Stimulated activated effector memory CD8-positive, alpha-beta T cell treated with anti-CD3 and anti-CD28 coated beads, Interleukin-12 subunit alpha, Interleukin-12 subunit beta, amount 100 ng/mL, for 72 hours (primary cell): ENCODE measurements at regions not wholly inside any gene's neighbourhood (a gene's known extent, or its start where the extent isn't known, plus 50 kb on each side); places are given as distances from the start of the nearest gene placed in this dataset.

ENCODE experiments used
- ATAC-seq: fragments of 150-1000 bp; cut with Tn5 transposase; 2 replicates; pipeline ENCODE4 v1.10.0; 2021
- DNase-seq, 2 donors: peaks; one replicate each; pipeline ENCODE4 v3.0.0; 2021 to 2022; ENCODE audit warnings: low spot score in 2 of 2
- H3K27ac Mint-ChIP-seq: one replicate; pipeline ENCODE4 v1.8.0; 2022; ENCODE audit warnings: mild to moderate bottlenecking, mixed read lengths
- H3K36me3 Mint-ChIP-seq: one replicate; pipeline ENCODE4 v1.8.0; 2022; ENCODE audit warnings: mild to moderate bottlenecking, mixed read lengths
- H3K4me1 Mint-ChIP-seq: one replicate; pipeline ENCODE4 v1.8.0; 2022; ENCODE audit warnings: mixed read lengths
- H3K4me3 Mint-ChIP-seq: one replicate; pipeline ENCODE4 v1.8.0; 2022; ENCODE audit warnings: mild to moderate bottlenecking, mixed read lengths
- H3K9me3 Mint-ChIP-seq: one replicate; pipeline ENCODE4 v1.8.0; 2022; ENCODE audit warnings: mixed read lengths

- H3K9me3 Mint-ChIP-seq, result peaks cover 11% of the 10 kb centered on the region
- no peaks in the 10 kb centered on the region for H3K36me3 Mint-ChIP-seq
- H3K4me3 Mint-ChIP-seq, result no peak overlapping the region
- no peak overlapping the region for H3K27ac Mint-ChIP-seq
- DNase-seq, result no peak
- no peaks in the 10 kb centered on the region for H3K4me1 Mint-ChIP-seq
- ATAC-seq, result no peak
These were observed 420.4 kb downstream of the CETN3 start for GRCh38 chr5:89988998-89989655.

GRCh38 chr5:89988129-89988810 lies 421.3 kb downstream of the CETN3 start:
- H3K27ac Mint-ChIP-seq, result no peak overlapping the region
- no peaks in the 10 kb centered on the region for H3K36me3 Mint-ChIP-seq
- H3K4me3 Mint-ChIP-seq, result no peak overlapping the region
- no peaks in the 10 kb centered on the region for H3K4me1 Mint-ChIP-seq
- DNase-seq (no peak), ATAC-seq (no peak)
- H3K9me3 Mint-ChIP-seq, result peaks cover 11% of the 10 kb centered on the region

DNA sequence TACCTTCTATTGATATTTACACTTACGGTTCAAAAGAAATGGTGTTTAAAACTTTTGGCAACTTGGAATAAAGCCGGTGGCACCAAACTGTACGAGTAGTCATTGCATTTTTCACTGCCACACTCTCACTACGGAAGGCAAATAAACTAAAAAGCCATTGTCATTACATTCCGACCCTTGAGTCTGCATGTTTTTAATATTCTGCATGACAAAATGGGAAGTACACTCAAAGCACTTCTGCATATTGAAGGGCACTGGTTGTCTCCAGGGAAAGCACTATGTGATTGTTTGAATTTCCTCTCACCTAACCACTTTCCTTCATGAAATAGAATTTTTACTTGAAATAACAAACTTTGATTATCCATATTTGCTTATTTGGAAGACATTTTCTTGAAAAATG lies 426.3 kb downstream of the CETN3 start:
- Mint-ChIP-seq H3K27ac (no peak overlapping the region), H3K36me3 (no peaks in the 10 kb centered on the region), H3K9me3 (peaks cover 8% of the 10 kb centered on the region), H3K4me1 (no peaks in the 10 kb centered on the region), H3K4me3 (no peak overlapping the region)
- DNase-seq, result no peak
- ATAC-seq, result no peak

DNA sequence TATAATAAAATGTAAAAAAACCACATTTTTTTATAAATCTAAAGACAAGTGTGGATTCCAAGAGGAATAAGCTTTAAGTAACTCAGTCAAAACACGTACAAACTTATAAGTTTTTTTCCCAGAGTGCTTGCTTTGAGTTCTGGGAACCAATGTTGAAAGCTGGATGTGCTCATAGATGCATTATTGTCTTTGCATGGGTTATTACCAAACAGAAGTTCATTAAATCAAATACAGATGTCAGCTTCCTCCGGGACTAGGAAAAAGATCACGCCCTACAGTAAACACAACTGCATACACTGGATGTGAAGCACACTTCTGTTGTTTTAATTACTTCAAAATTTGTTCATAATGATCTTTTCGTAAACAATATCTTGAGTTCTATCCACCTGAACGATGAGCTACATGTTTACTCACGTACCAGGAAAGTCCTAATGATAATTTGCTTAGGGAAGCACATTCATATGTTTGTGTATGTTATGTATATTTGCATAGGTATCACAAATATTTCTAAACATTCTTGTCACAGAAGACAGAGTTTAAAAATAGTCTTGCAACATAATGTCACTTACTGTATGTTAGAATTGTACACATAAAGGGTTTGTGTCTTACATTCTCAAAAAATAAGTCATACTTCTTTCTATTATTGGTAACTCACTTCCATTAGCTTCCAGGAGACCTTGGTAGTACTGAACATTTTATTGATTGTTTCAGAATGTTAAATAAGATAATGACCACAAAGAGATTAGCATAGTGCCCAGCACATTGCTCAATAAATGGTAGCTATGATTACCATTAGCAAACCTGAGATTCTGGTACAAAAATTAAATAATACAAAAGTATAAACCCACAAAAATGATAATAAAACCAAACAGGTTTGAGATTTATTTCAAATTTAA lies 427.4 kb downstream of the CETN3 start:
- no peak for DNase-seq
- peaks cover 8% of the 10 kb centered on the region for H3K9me3 Mint-ChIP-seq
- H3K27ac Mint-ChIP-seq, result no peak overlapping the region
- H3K36me3 Mint-ChIP-seq, result no peaks in the 10 kb centered on the region
- H3K4me3 Mint-ChIP-seq, result no peak overlapping the region
- ATAC-seq, result no peak
- H3K4me1 Mint-ChIP-seq, result no peaks in the 10 kb centered on the region

DNA sequence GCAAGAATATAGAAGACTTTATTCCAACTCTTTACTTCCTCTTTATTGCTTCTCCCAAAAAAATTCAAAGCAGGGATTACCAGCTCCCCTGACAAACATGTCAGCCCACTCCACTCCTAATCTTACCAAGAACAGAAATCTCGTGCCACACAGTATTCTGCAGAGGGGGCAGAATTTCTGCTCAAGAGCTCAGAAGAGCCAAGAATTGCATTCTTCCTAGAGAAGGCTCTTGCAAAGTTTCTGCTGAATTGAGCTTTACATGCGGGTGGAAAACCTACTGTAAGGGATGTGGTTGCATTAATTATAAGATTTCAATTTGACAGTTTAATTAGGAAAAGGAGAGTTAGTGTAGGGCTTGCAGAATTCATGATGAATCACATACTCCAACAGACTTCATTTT lies 428.5 kb downstream of the CETN3 start:
- Mint-ChIP-seq H3K27ac (no peak overlapping the region), H3K4me1 (no peaks in the 10 kb centered on the region), H3K9me3 (peaks cover 5% of the 10 kb centered on the region), H3K36me3 (no peaks in the 10 kb centered on the region), H3K4me3 (no peak overlapping the region)
- ATAC-seq, result no peak
- DNase-seq, result no peak

- H3K27ac Mint-ChIP-seq, result no peak overlapping the region
- H3K9me3 Mint-ChIP-seq, result peaks cover 11% of the 10 kb centered on the region
- H3K36me3 Mint-ChIP-seq, result no peaks in the 10 kb centered on the region
- DNase-seq (no peak), ATAC-seq (no peak)
- H3K4me3 Mint-ChIP-seq, result no peak overlapping the region
- H3K4me1 Mint-ChIP-seq, result no peaks in the 10 kb centered on the region
These were observed 436.0 kb downstream of the CETN3 start for GRCh38 chr5:89973516-89973915.

- ATAC-seq (no peak), DNase-seq (no peak)
- no peak overlapping the region for H3K27ac Mint-ChIP-seq
- no peaks in the 10 kb centered on the region for H3K4me1 Mint-ChIP-seq
- no peak overlapping the region for H3K4me3 Mint-ChIP-seq
- H3K36me3 Mint-ChIP-seq, result no peaks in the 10 kb centered on the region
- peaks cover 11% of the 10 kb centered on the region for H3K9me3 Mint-ChIP-seq
These were observed 436.7 kb downstream of the CETN3 start for GRCh38 chr5:89972901-89973300.

- Mint-ChIP-seq H3K36me3 (no peaks in the 10 kb centered on the region), H3K4me1 (no peaks in the 10 kb centered on the region), H3K9me3 (peaks cover 7% of the 10 kb centered on the region), H3K27ac (no peak overlapping the region), H3K4me3 (no peak overlapping the region)
- DNase-seq, result no peak
- no peak for ATAC-seq
These were observed 440.6 kb downstream of the CETN3 start for GRCh38 chr5:89968958-89969381.

DNA sequence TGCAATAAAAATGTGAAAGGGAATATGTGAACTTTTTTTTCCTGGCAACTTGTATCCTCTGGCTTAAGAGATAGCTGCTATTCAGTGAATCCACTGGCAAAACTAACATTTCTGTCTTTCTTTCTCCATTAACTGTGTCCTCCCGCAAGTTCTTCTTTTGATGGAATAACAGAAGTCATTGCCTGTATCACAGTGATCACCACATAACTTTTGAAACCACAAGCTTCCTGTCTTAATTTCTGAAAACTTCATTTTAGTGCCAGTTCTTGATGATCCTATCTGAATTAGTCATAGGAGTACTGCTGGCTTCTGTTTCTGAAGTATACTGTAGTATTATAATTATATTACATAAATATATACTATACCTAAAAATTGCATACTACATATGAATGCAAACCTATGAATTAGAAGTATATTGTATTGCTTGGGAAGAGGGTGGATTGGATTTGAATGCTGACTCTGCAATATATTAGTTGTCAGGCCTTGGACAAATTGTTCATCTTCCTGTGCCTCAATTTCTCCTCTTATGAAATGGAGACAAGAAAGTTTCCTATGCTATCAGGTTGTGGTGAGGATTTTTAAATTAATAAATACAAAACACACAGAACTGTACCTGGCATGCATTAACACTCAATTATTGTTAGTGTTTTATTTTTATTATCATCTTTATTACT lies 441.6 kb downstream of the CETN3 start:
- ATAC-seq, result no peak
- Mint-ChIP-seq H3K4me1 (no peaks in the 10 kb centered on the region), H3K9me3 (peaks cover 7% of the 10 kb centered on the region), H3K4me3 (no peak overlapping the region), H3K36me3 (no peaks in the 10 kb centered on the region), H3K27ac (no peak overlapping the region)
- DNase-seq, result no peak

DNA sequence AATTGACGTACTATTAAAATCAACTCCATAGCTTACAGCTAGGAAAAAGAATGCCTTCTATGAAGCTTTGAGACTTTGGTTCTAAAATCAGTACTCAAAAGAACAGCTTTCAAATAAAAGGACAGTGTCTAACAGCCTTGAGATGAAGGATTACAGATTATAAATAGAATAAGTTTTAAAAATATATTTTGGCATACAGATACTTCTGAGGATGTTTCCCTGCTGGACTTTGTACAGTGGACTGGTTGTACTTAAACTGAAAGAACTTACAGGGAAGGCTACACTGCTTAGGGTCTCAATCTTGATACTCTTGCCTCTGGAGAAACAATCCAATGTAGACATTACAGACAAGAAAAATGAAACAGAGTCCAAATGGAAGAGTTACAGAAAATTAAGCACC lies 452.7 kb downstream of the CETN3 start:
- Mint-ChIP-seq H3K27ac (no peak overlapping the region), H3K9me3 (peaks cover 7% of the 10 kb centered on the region), H3K4me1 (no peaks in the 10 kb centered on the region), H3K4me3 (no peak overlapping the region), H3K36me3 (no peaks in the 10 kb centered on the region)
- ATAC-seq (no peak), DNase-seq (no peak)

GRCh38 chr5:89954916-89955315 lies 454.6 kb downstream of the CETN3 start:
- DNase-seq (no peak), ATAC-seq (no peak)
- Mint-ChIP-seq H3K4me3 (no peak overlapping the region), H3K4me1 (no peaks in the 10 kb centered on the region), H3K36me3 (no peaks in the 10 kb centered on the region), H3K27ac (no peak overlapping the region), H3K9me3 (peaks cover 7% of the 10 kb centered on the region)

- Mint-ChIP-seq H3K36me3 (no peaks in the 10 kb centered on the region), H3K4me3 (no peak overlapping the region), H3K27ac (no peak overlapping the region), H3K4me1 (no peaks in the 10 kb centered on the region), H3K9me3 (peaks cover 19% of the 10 kb centered on the region)
- ATAC-seq (no peak), DNase-seq (no peak)
These were observed 457.7 kb downstream of the CETN3 start for GRCh38 chr5:89951876-89952275.

- H3K4me3 Mint-ChIP-seq, result no peak overlapping the region
- no peak for DNase-seq
- peaks cover 23% of the 10 kb centered on the region for H3K9me3 Mint-ChIP-seq
- no peak for ATAC-seq
- H3K4me1 Mint-ChIP-seq, result no peaks in the 10 kb centered on the region
- H3K27ac Mint-ChIP-seq, result no peak overlapping the region
- H3K36me3 Mint-ChIP-seq, result no peaks in the 10 kb centered on the region
These were observed 459.3 kb downstream of the CETN3 start for GRCh38 chr5:89950234-89950633.

- no peak for DNase-seq
- Mint-ChIP-seq H3K27ac (no peak overlapping the region), H3K9me3 (peaks cover 23% of the 10 kb centered on the region), H3K36me3 (no peaks in the 10 kb centered on the region), H3K4me1 (no peaks in the 10 kb centered on the region), H3K4me3 (no peak overlapping the region)
- no peak for ATAC-seq
These were observed 460.6 kb downstream of the CETN3 start for GRCh38 chr5:89948977-89949376.

DNA sequence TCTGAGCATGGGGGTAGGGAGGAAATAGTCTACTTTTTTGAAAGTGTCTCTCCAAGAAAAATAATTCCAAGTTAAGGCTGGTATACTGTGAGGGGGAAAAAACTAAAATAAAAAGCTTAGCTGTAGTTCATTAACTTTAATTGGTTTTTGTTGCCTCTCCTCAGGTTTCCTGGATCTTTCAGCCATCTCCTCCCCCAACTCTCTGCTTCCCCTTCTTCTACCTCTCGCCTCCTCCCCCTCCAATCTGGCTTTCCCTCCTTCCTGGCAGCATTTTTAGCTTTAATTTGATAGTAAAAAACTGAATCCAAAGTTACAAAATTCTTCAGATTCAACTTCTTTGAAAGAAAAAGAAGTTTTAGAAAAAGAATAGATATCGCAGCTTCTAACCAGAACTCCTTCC lies 462.6 kb downstream of the CETN3 start:
- no peak for DNase-seq
- Mint-ChIP-seq H3K27ac (no peak overlapping the region), H3K9me3 (peaks cover 19% of the 10 kb centered on the region), H3K4me3 (no peak overlapping the region), H3K4me1 (no peaks in the 10 kb centered on the region), H3K36me3 (no peaks in the 10 kb centered on the region)
- no peak for ATAC-seq
